Mammary epithelial cell (primary cell): ENCODE measurements at regions not wholly inside any gene's neighbourhood (a gene's known extent, or its start where the extent isn't known, plus 50 kb on each side); places are given as distances from the start of the nearest gene placed in this dataset.

ENCODE experiments used
- CTCF ChIP-seq, 2 donors: IDR thresholded peaks in 1 of 2; conservative IDR thresholded peaks in 1 of 2; 2 replicates each; pipeline ENCODE4 v1.5.1; 2011 to 2012; ENCODE audit warnings: inconsistent platforms in 2 of 2, low read length in 2 of 2, mild to moderate bottlenecking in 2 of 2, control low read depth in 1 of 2, low read depth in 1 of 2; ENCODE audit not compliant: insufficient read depth in 1 of 2; ENCODE audit errors: extremely low read depth in 1 of 2
- EZH2 ChIP-seq: IDR thresholded peaks from 2 replicates; pipeline ENCODE4 v1.6.1; 2012; ENCODE audit warnings: low read length, inconsistent platforms, borderline replicate concordance

GRCh38 chr11:129704831-129705230 is 110.8 kb upstream of the TMEM45B start:
- TF ChIP-seq CTCF (conservative IDR thresholded peaks at IDR 0.05 in 1 of 2, IDR thresholded peaks at IDR 0.05 in 1 of 2; ENCODE audit: extremely low read depth in 1 of 2, insufficient read depth in 1 of 2, low read depth in 1 of 2, low read length in 2 of 2) (no peak), EZH2 (no peak)
